ENCODE measurements at regions not wholly inside any gene's neighbourhood (a gene's known extent, or its start where the extent isn't known, plus 50 kb on each side); places are given as distances from the start of the nearest gene placed in this dataset.

DNA sequence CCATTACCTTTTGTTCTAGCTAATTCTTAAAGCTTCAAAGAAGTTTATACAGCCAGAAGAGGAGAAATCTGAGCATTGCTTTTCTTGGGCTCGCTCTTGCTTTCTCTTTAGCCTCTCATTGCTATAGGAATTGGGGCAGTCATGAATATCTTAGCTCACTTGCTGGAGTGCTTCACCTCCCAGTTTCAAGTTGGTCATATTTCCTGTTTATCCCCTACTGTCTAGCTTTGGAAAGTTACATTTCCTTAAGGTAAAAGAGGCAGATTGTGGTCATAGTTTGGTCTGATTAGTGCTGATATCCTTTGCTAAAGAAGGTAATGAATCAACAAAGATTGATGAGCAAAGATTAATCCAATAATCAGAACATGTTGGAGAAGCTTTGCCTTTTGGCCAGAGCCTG lies 77.7 kb upstream of the GLI3 start:
- no peak for TF ChIP-seq POLR2A (IDR thresholded peaks at IDR 0.05)
- TF ChIP-seq, protein P1, sequence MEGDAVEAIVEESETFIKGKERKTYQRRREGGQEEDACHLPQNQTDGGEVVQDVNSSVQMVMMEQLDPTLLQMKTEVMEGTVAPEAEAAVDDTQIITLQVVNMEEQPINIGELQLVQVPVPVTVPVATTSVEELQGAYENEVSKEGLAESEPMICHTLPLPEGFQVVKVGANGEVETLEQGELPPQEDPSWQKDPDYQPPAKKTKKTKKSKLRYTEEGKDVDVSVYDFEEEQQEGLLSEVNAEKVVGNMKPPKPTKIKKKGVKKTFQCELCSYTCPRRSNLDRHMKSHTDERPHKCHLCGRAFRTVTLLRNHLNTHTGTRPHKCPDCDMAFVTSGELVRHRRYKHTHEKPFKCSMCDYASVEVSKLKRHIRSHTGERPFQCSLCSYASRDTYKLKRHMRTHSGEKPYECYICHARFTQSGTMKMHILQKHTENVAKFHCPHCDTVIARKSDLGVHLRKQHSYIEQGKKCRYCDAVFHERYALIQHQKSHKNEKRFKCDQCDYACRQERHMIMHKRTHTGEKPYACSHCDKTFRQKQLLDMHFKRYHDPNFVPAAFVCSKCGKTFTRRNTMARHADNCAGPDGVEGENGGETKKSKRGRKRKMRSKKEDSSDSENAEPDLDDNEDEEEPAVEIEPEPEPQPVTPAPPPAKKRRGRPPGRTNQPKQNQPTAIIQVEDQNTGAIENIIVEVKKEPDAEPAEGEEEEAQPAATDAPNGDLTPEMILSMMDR (IDR thresholded peaks at IDR 0.05) = no peak
